Coronary artery (tissue), 2 donors: ENCODE measurements at regions not wholly inside any gene's neighbourhood (a gene's known extent, or its start where the extent isn't known, plus 50 kb on each side); places are given as distances from the start of the nearest gene placed in this dataset.

Experiments used
- DNase-seq: peaks from one replicate; pipeline ENCODE4 v3.0.0-alpha.2; 2017; ENCODE audit warnings: low spot score
- H3K27ac ChIP-seq, 2 donors: fragments of 200-600 bp; sonication (generic); one replicate each; pipeline ENCODE4 v1.5.1; 2016 to 2019
- H3K4me3 ChIP-seq: fragments of 200-600 bp; sonication (generic); 2 replicates; pipeline ENCODE4 v1.5.1; 2016; ENCODE audit warnings: mild to moderate bottlenecking, moderate library complexity
- CTCF ChIP-seq: fragments of 200-600 bp; sonication (generic); IDR thresholded peaks from one replicate; pipeline ENCODE4 v1.5.1; 2019; ENCODE audit warnings: antibody characterized with exemption

GRCh38 chr10:60441515-60441914 is 51.8 kb upstream of the ANK3 start:
- Histone ChIP-seq H3K27ac (no peak overlapping the region), H3K4me3 (no peak overlapping the region)
- TF ChIP-seq CTCF, result no peak
- DNase-seq, result no peak

- no peak for DNase-seq
- Histone ChIP-seq H3K27ac (no peak overlapping the region), H3K4me3 (no peak overlapping the region)
- TF ChIP-seq CTCF, result no peak
Measured at GRCh38 chr10:60439641-60440040, 50.0 kb upstream of the ANK3 start.
